ENCODE measurements at regions not wholly inside any gene's neighbourhood (a gene's known extent, or its start where the extent isn't known, plus 50 kb on each side); places are given as distances from the start of the nearest gene placed in this dataset.
"Not testable (repeated sequence)": the region's sequence is repeated elsewhere in the genome, so short reads cannot be mapped to it uniquely, and the experiment has no call there.

DNA sequence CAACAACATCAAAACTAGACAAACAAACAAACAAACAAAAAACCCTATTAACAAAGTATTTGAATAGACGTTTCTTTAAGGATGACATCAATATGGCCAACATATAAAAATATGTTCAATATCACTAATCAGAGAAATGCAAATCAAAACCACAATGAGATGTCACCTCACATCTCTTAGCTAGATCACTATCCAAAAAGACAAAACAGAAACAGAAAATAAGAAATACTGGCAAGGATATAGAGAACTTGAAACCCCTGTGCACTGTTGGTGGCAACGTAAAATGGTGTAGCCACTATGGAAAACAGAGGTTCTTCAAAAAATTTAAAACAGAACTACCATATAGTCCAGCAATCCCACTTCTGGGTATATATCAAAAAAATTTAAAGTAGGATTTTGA lies 236.9 kb downstream of the SPATA31A6 start:
- not testable (repeated sequence) for TF ChIP-seq POLR2A (IDR thresholded peaks at IDR 0.05; ENCODE audit: low read length); GATA1 (IDR thresholded peaks at IDR 0.05; ENCODE audit: low read depth, low read length)

All from erythroblast (primary cell).